K562 (cell line): ENCODE measurements at regions not wholly inside any gene's neighbourhood (a gene's known extent, or its start where the extent isn't known, plus 50 kb on each side); places are given as distances from the start of the nearest gene placed in this dataset.

Experiments used
- ATAC-seq: fragments of 200-7000 bp; cut with Tn5 transposase; 3 replicates; pipeline ENCODE4 v1.9.1; 2020; ENCODE audit warnings: moderate library complexity
- BruUV-seq: library from RNA; stranded (reverse); fragments of 400-500 nt; replicated peaks from 2 replicates; lab custom pipeline; 2021; lab: Mats Ljungman, UMichigan
- CTCF ChIA-PET: fragments of 300-600 bp; formaldehyde crosslinking; extraction: SDS; loops from one replicate; lab custom pipeline; 2021; ENCODE audit warnings: low intra/inter-chr PET ratio; lab: Yijun Ruan, JAX
- POLR2A ChIA-PET: fragments of 300-600, 350-650 bp; sonication (Branson Sonifier 250); formaldehyde crosslinking; extraction: SDS; loops from one replicate; lab custom pipeline; 2021; ENCODE audit warnings: antibody characterized with exemption, inconsistent platforms; lab: Yijun Ruan, JAX
- DNase-seq, 4 experiments: peaks; one replicate each; pipeline versions ENCODE4 v3.0.0 to v3.0.0-alpha.2; 2011 to 2018; ENCODE audit warnings: low spot score in 3 of 4, mixed read lengths in 3 of 4; ENCODE audit errors: extremely low read depth in 1 of 4
- FAIRE-seq: peaks from 2 replicates; lab custom pipeline; 2011; peaks lifted over from hg19 to GRCh38; lab: Jason Lieb, UNC
- H2AFZ ChIP-seq: 2 replicates; pipeline ENCODE4 v1.6.0; 2011; ENCODE audit warnings: low read depth, low read length, control low read depth, inconsistent platforms
- H3K27ac ChIP-seq: fragments of 200-600 bp; 3 replicates; pipeline ENCODE4 v1.8.0; 2011; ENCODE audit warnings: low read depth, mild to moderate bottlenecking, control low read depth, inconsistent platforms, low read length, moderate library complexity, mixed read lengths; ENCODE audit errors: extremely low read depth
- H3K27me3 ChIP-seq, 2 experiments: fragments of 300-600 bp in 1 of 2; 2 replicates in 1 of 2; 3 replicates in 1 of 2; pipeline versions ENCODE4 v1.6.0 to v1.8.0; 2011; ENCODE audit warnings: inconsistent platforms in 2 of 2, low read length in 2 of 2, mild to moderate bottlenecking in 1 of 2, mixed read lengths in 1 of 2, moderate library complexity in 1 of 2; ENCODE audit not compliant: control insufficient read depth in 2 of 2, insufficient read depth in 2 of 2
- H3K36me3 ChIP-seq: fragments of 300-600 bp; 3 replicates; pipeline ENCODE4 v1.8.0; 2011; ENCODE audit warnings: mild to moderate bottlenecking, low read length, inconsistent platforms; ENCODE audit not compliant: control insufficient read depth, insufficient read depth
- H3K4me1 ChIP-seq, 2 experiments: fragments of 200-600 bp in 1 of 2; replicated peaks in 1 of 2; 2 replicates in 1 of 2; 3 replicates in 1 of 2; pipeline versions ENCODE4 v1.5.1 to v1.8.0; 2011; ENCODE audit warnings: inconsistent platforms in 2 of 2, low read length in 2 of 2, mild to moderate bottlenecking in 1 of 2, mixed read lengths in 1 of 2, moderate library complexity in 1 of 2; ENCODE audit not compliant: control insufficient read depth in 2 of 2, insufficient read depth in 2 of 2
- H3K4me2 ChIP-seq: 2 replicates; pipeline ENCODE4 v1.6.1; 2011; ENCODE audit warnings: low read length, control low read depth, inconsistent platforms, mixed read lengths; ENCODE audit not compliant: insufficient read depth
- H3K4me3 ChIP-seq: fragments of 200-600 bp; sonication (generic), shearing (Covaris generic); 2 replicates; pipeline ENCODE4 v1.5.1; 2016; ENCODE audit warnings: control low read depth, inconsistent platforms
- H3K79me2 ChIP-seq: fragments of 200-600 bp; 3 replicates; pipeline ENCODE4 v1.8.0; 2011; ENCODE audit warnings: low read length, inconsistent platforms; ENCODE audit not compliant: control insufficient read depth, insufficient read depth
- H3K9ac ChIP-seq, 2 experiments: 2 replicates each; pipeline versions ENCODE4 v1.6.0 to v1.6.1; 2011; ENCODE audit warnings: low read depth in 2 of 2, low read length in 2 of 2, control low read depth in 1 of 2, inconsistent platforms in 1 of 2, mild to moderate bottlenecking in 1 of 2, mixed read lengths in 1 of 2; ENCODE audit not compliant: insufficient read depth in 1 of 2
- H3K9me1 ChIP-seq: one replicate; pipeline ENCODE4 v1.6.0; 2011; ENCODE audit warnings: inconsistent platforms, mild to moderate bottlenecking, low read length, moderate library complexity; ENCODE audit not compliant: control insufficient read depth, insufficient read depth
- H3K9me3 ChIP-seq: replicated peaks from 2 replicates; pipeline ENCODE4 v1.5.1; 2011; ENCODE audit warnings: low read depth, low read length, inconsistent platforms; ENCODE audit not compliant: control insufficient read depth, insufficient read depth
- H4K20me1 ChIP-seq: replicated peaks from 2 replicates; pipeline ENCODE4 v1.6.1; 2011; ENCODE audit warnings: low read length, inconsistent platforms, mixed read lengths; ENCODE audit not compliant: control insufficient read depth, insufficient read depth
- E2F3 ChIP-seq: fragments of 250-450 bp; sonication (Bioruptor Pico); IDR thresholded peaks from 2 replicates; pipeline ENCODE4 v1.4.0; 2020; ENCODE audit warnings: mild to moderate bottlenecking
- EP300 ChIP-seq: IDR thresholded peaks from 2 replicates; pipeline ENCODE4 v1.6.1; 2012; ENCODE audit warnings: low read length, improper control_type of control experiment
- NFRKB ChIP-seq: fragments of 450-650 bp; IDR thresholded peaks from 2 replicates; pipeline ENCODE4 v1.6.1; 2016; ENCODE audit warnings: low read depth
- NRF1 ChIP-seq, 2 experiments: fragments of 450-650 bp; IDR thresholded peaks in 1 of 2; conservative IDR thresholded peaks in 1 of 2; 2 replicates each; pipeline ENCODE4 v1.6.1; 2014; ENCODE audit warnings: mild to moderate bottlenecking in 2 of 2
- PHTF2 ChIP-seq: fragments of 250-450 bp; sonication (Bioruptor Pico); IDR thresholded peaks from 2 replicates; pipeline ENCODE4 v1.5.0; 2021; ENCODE audit warnings: mild to moderate bottlenecking
- SPI1 ChIP-seq: IDR thresholded peaks from 2 replicates; pipeline ENCODE4 v1.6.1; 2011; ENCODE audit warnings: low read depth, low read length, control low read depth, borderline replicate concordance
- TEAD1 ChIP-seq, 2 experiments: fragments of 450-650 bp in 1 of 2; sonication (generic) in 1 of 2; formaldehyde crosslinking; IDR thresholded peaks; 2 replicates each; pipeline versions ENCODE4 v1.4.0 to v1.8.0; 2020 to 2022; ENCODE audit warnings: mild to moderate bottlenecking in 2 of 2, missing genetic modification reagents in 1 of 2
- WGBS: fragments of 100-300 bp; shearing (Covaris generic); methylation state at CpG from one replicate; pipeline ENCODE4 v1.1.6; 2016; ENCODE audit warnings: low coverage, mixed read lengths; ENCODE audit not compliant: insufficient coverage; ENCODE audit errors: missing lambda C conversion rate; 5-methylcytosine and 5-hydroxymethylcytosine counted together
- in situ Hi-C: fragments of 300-500 bp; cut with MboI; formaldehyde crosslinking; loops from 4 replicates; pipeline ENCODE4 v1.15.0; 2018; ENCODE audit warnings: inconsistent platforms, mixed read lengths
- intact Hi-C: fragments of 100-400 bp; cut with micrococcal nuclease; formaldehyde crosslinking; loops from 2 replicates; pipeline ENCODE4 v1.14.2; 2022
- TF ChIP-seq, protein P1 (sequence below), 2 experiments: fragments of 250-450 bp in 1 of 2; fragments of 450-650 bp in 1 of 2; sonication (Bioruptor Pico) in 1 of 2; IDR thresholded peaks; 2 replicates each; pipeline versions ENCODE4 v1.6.1 to v1.8.0; 2016 to 2021; ENCODE audit warnings: mild to moderate bottlenecking in 2 of 2, moderate library complexity in 2 of 2, missing compliant biosample characterization in 1 of 2, missing genetic modification characterization in 1 of 2

- 2% methylated on average over 12 of the region's 12 CpGs for WGBS
- H3K79me2 ChIP-seq, result no peaks in the 10 kb centered on the region
- H2AFZ ChIP-seq, result no peak overlapping the region
- POLR2A ChIA-PET, result no interaction called here
- H3K4me1 ChIP-seq, result peaks cover 0 to 3% of the 10 kb centered on the region in 2 experiments; a peak in 1 of 5 replicates
- FAIRE-seq (no peak), DNase-seq (peak in 1 of 4 experiments; percentile 3), ATAC-seq (peak; percentile 56; the same call in 2 of the 3 replicates)
- H3K9me1 ChIP-seq, result no peaks in the 10 kb centered on the region
- no TSS peak for BruUV-seq
- no peaks in the 10 kb centered on the region for H4K20me1 ChIP-seq
- TF ChIP-seq E2F3 (CRISPR knock-in tag) (no peak), PHTF2 (CRISPR knock-in tag) (no peak), EP300 (no peak), NRF1 (conservative IDR thresholded peaks at IDR 0.05 in 1 of 2, IDR thresholded peaks at IDR 0.05 in 1 of 2) (no peak), NFRKB (no peak), TEAD1 (CRISPR knock-in tag; IDR thresholded peaks at IDR 0.05) (no peak)
- peak overlapping the region in 1 of 2 experiments; percentile 26; a peak in 1 of 4 replicates for H3K9ac ChIP-seq
- in situ Hi-C loops (no loop called here), intact Hi-C loops (no loop called here)
- H3K36me3 ChIP-seq, result no peaks in the 10 kb centered on the region
- CTCF ChIA-PET, result no interaction called here
- no peak overlapping the region for H3K27ac ChIP-seq
- H3K27me3 ChIP-seq, result peaks cover 39 to 66% of the 10 kb centered on the region in 2 experiments
- no peak overlapping the region for H3K4me3 ChIP-seq
- H3K9me3 ChIP-seq, result no peaks in the 10 kb centered on the region
- H3K4me2 ChIP-seq, result no peak overlapping the region
Measured at GRCh38 chr5:173497685-173498084, 118.8 kb downstream of the BOD1 start.

DNA sequence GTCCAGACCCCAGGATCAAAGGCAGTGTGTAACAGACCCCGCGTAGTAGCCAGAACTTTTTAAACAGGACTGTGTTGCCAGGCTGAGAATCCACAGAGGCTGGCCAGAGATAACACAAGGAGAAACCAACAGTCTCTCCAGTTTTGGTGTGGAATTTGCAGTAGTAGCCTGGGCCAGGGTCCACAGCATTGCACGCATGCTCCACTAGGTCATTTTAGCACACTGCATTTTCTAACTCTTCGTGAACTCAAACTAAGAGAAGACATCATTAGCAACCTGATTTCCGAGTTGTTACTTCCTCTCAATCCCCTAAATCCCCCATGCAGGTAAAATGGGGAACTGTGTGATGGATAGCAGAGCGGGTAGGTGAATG, 119.6 kb downstream of the BOD1 start:
- Histone ChIP-seq H3K9me1 (no peaks in the 10 kb centered on the region), H3K4me3 (no peak overlapping the region), H3K27ac (no peak overlapping the region), H3K4me2 (no peak overlapping the region), H3K27me3 (peaks cover 33 to 65% of the 10 kb centered on the region in 2 experiments), H3K79me2 (no peaks in the 10 kb centered on the region), H2AFZ (no peak overlapping the region), H3K36me3 (no peaks in the 10 kb centered on the region), H3K9ac (no peak overlapping the region), H3K9me3 (no peaks in the 10 kb centered on the region), H3K4me1 (peaks cover 0 to 3% of the 10 kb centered on the region in 2 experiments; a peak in 1 of 5 replicates), H4K20me1 (no peaks in the 10 kb centered on the region)
- in situ Hi-C loops (no loop called here), intact Hi-C loops (no loop called here)
- CTCF ChIA-PET, result no interaction called here
- 0% methylated on average over 5 of the region's 6 CpGs for WGBS
- BruUV-seq, result no TSS peak
- no peak for ATAC-seq
- TF ChIP-seq SPI1, result peak; percentile 6; the same call in 1 of the 2 replicates
- TF ChIP-seq, protein P1, sequence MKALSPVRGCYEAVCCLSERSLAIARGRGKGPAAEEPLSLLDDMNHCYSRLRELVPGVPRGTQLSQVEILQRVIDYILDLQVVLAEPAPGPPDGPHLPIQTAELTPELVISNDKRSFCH (CRISPR knock-in tag; IDR thresholded peaks at IDR 0.05), result no peak
- TF ChIP-seq, protein P1 (tag; IDR thresholded peaks at IDR 0.05), result no peak
- no peak for DNase-seq
- POLR2A ChIA-PET, result interaction anchor here (0.9 kb wide), 1 partner anchor 67 kb away, joined by 3 read pairs; no protein-coding TSS in a partner anchor
- no peak for FAIRE-seq
